PC-3 (cell line): ENCODE measurements at regions not wholly inside any gene's neighbourhood (a gene's known extent, or its start where the extent isn't known, plus 50 kb on each side); places are given as distances from the start of the nearest gene placed in this dataset.

Source experiments
- ATAC-seq: fragments of 200-7000 bp; cut with Tn5 transposase; 2 replicates; pipeline ENCODE4 v1.9.1; 2020; ENCODE audit warnings: mild to moderate bottlenecking, moderate library complexity
- BruUV-seq: library from RNA; stranded (reverse); fragments of 400-500 nt; replicated peaks from 2 replicates; lab custom pipeline; 2021; lab: Mats Ljungman, UMichigan
- CTCF ChIA-PET: fragments of 300-600 bp; sonication (Branson Sonifier 250); formaldehyde crosslinking; loops from one replicate; lab custom pipeline; 2022; ENCODE audit warnings: antibody characterized with exemption; lab: Charles Lee
- POLR2A ChIA-PET: fragments of 300-600 bp; sonication (Branson Sonifier 250); formaldehyde crosslinking; loops from one replicate; lab custom pipeline; 2022; ENCODE audit warnings: antibody characterized with exemption; ENCODE audit not compliant: unreplicated experiment; lab: Charles Lee
- DNase-seq: peaks from one replicate; pipeline ENCODE4 v3.0.0-alpha.2; 2015
- H2AFZ ChIP-seq: fragments of 300-600 bp; sonication (generic); 2 replicates; pipeline ENCODE4 v1.6.0; 2016; ENCODE audit warnings: antibody characterized with exemption, low read length
- H3F3A ChIP-seq: fragments of 300-600 bp; sonication (generic); one replicate; pipeline ENCODE4 v1.6.0; 2017; ENCODE audit warnings: antibody characterized with exemption, low read length, control low read depth, mild to moderate bottlenecking; ENCODE audit not compliant: unreplicated experiment
- H3K27ac ChIP-seq: fragments of 300-600 bp; sonication (generic); 2 replicates; pipeline ENCODE4 v1.5.1; 2016; ENCODE audit warnings: mild to moderate bottlenecking, low read length
- H3K27me3 ChIP-seq: fragments of 300-600 bp; sonication (generic); 2 replicates; pipeline ENCODE4 v1.6.1; 2016; ENCODE audit warnings: low read length, mixed read lengths
- H3K36me3 ChIP-seq: fragments of 300-600 bp; sonication (generic); 2 replicates; pipeline ENCODE4 v1.6.1; 2016; ENCODE audit warnings: low read depth, mixed run types, low read length, mixed read lengths
- H3K4me1 ChIP-seq: fragments of 300-600 bp; sonication (generic); 2 replicates; pipeline ENCODE4 v1.5.1; 2016; ENCODE audit warnings: low read length; ENCODE audit not compliant: insufficient read depth
- H3K4me2 ChIP-seq: fragments of 300-600 bp; sonication (generic); 2 replicates; pipeline ENCODE4 v1.6.0; 2016; ENCODE audit warnings: low read length
- H3K4me3 ChIP-seq: fragments of 300-600 bp; sonication (generic); 2 replicates; pipeline ENCODE4 v1.5.1; 2016; ENCODE audit warnings: mild to moderate bottlenecking, low read length, mixed read lengths
- H3K79me2 ChIP-seq: fragments of 300-600 bp; sonication (generic); 2 replicates; pipeline ENCODE4 v1.6.1; 2017; ENCODE audit warnings: low read length, mixed read lengths
- H3K9ac ChIP-seq: fragments of 300-600 bp; sonication (generic); 2 replicates; pipeline ENCODE4 v1.6.0; 2016; ENCODE audit warnings: mild to moderate bottlenecking, low read length
- H3K9me2 ChIP-seq: fragments of 300-600 bp; sonication (generic); replicated peaks from 2 replicates; pipeline ENCODE4 v1.6.1; 2016; ENCODE audit warnings: mixed run types, low read length, mixed read lengths
- H3K9me3 ChIP-seq: fragments of 300-600 bp; sonication (generic); 2 replicates; pipeline ENCODE4 v1.6.1; 2016; ENCODE audit warnings: low read length, mixed read lengths
- H4K20me1 ChIP-seq: fragments of 300-600 bp; sonication (generic); 2 replicates; pipeline ENCODE4 v1.6.1; 2016; ENCODE audit warnings: low read length, mixed read lengths
- CTCF ChIP-seq: fragments of 300-600 bp; sonication (generic); conservative IDR thresholded peaks from 2 replicates; pipeline ENCODE4 v1.5.1; 2017; ENCODE audit warnings: antibody characterized with exemption, low read depth, mild to moderate bottlenecking, low read length
- EZH2 ChIP-seq: fragments of 300-600 bp; sonication (generic); IDR thresholded peaks from one replicate; pipeline ENCODE4 v1.6.1; 2017; ENCODE audit warnings: antibody characterized with exemption, mild to moderate bottlenecking, low read length; ENCODE audit not compliant: unreplicated experiment
- EZH2phosphoT487 ChIP-seq: fragments of 300-600 bp; sonication (generic); IDR thresholded peaks from 2 replicates; pipeline ENCODE4 v1.6.1; 2018; ENCODE audit warnings: mild to moderate bottlenecking, antibody characterized with exemption, low read length, borderline replicate concordance
- intact Hi-C: fragments of 100-400 bp; cut with micrococcal nuclease; formaldehyde crosslinking; loops from 2 replicates; pipeline ENCODE4 v1.9.0; 2023

- H3K9ac ChIP-seq = no peak overlapping the region
- TF ChIP-seq CTCF (no peak), EZH2phosphoT487 (no peak), EZH2 (no peak)
- no peaks in the 10 kb centered on the region for H3K27me3 ChIP-seq
- no peaks in the 10 kb centered on the region for H3K79me2 ChIP-seq
- BruUV-seq = no TSS peak
- ChIA-PET POLR2A (no interaction called here), CTCF (no interaction called here)
- H3F3A ChIP-seq = no peaks in the 10 kb centered on the region
- DNase-seq (no peak), ATAC-seq (no peak)
- no peaks in the 10 kb centered on the region for H4K20me1 ChIP-seq
- H3K9me2 ChIP-seq = no peaks in the 10 kb centered on the region
- H3K36me3 ChIP-seq = no peaks in the 10 kb centered on the region
- no peaks in the 10 kb centered on the region for H3K4me1 ChIP-seq
- no peak overlapping the region for H3K4me2 ChIP-seq
- H2AFZ ChIP-seq = no peak overlapping the region
- no peak overlapping the region for H3K27ac ChIP-seq
- intact Hi-C loops = no loop called here
- no peaks in the 10 kb centered on the region for H3K9me3 ChIP-seq
- no peak overlapping the region for H3K4me3 ChIP-seq
Measured at GRCh38 chr3:5889374-5889773, 701.9 kb downstream of the EDEM1 start.

GRCh38 chr3:5891711-5892110 lies 704.2 kb downstream of the EDEM1 start:
- Histone ChIP-seq H3K4me3 (no peak overlapping the region), H2AFZ (no peak overlapping the region), H3K9ac (no peak overlapping the region), H4K20me1 (no peaks in the 10 kb centered on the region), H3K4me1 (no peaks in the 10 kb centered on the region), H3K9me2 (no peaks in the 10 kb centered on the region), H3K9me3 (no peaks in the 10 kb centered on the region), H3K27ac (no peak overlapping the region), H3K79me2 (no peaks in the 10 kb centered on the region), H3F3A (no peaks in the 10 kb centered on the region), H3K4me2 (no peak overlapping the region), H3K27me3 (no peaks in the 10 kb centered on the region), H3K36me3 (no peaks in the 10 kb centered on the region)
- ATAC-seq (no peak), DNase-seq (no peak)
- intact Hi-C loops = no loop called here
- ChIA-PET POLR2A (no interaction called here), CTCF (no interaction called here)
- TF ChIP-seq EZH2 (no peak), EZH2phosphoT487 (no peak), CTCF (no peak)
- no TSS peak for BruUV-seq

GRCh38 chr3:5898106-5898505 lies 710.6 kb downstream of the EDEM1 start:
- no peak overlapping the region for H2AFZ ChIP-seq
- H3K4me3 ChIP-seq = no peak overlapping the region
- TF ChIP-seq EZH2 (no peak), CTCF (no peak), EZH2phosphoT487 (no peak)
- intact Hi-C loops = no loop called here
- no peaks in the 10 kb centered on the region for H3K9me3 ChIP-seq
- no peaks in the 10 kb centered on the region for H3K36me3 ChIP-seq
- H3K27me3 ChIP-seq = no peaks in the 10 kb centered on the region
- H3K79me2 ChIP-seq = no peaks in the 10 kb centered on the region
- H3K9ac ChIP-seq = no peak overlapping the region
- no TSS peak for BruUV-seq
- no peak overlapping the region for H3K27ac ChIP-seq
- H4K20me1 ChIP-seq = no peaks in the 10 kb centered on the region
- H3K9me2 ChIP-seq = no peaks in the 10 kb centered on the region
- no peak overlapping the region for H3K4me2 ChIP-seq
- H3F3A ChIP-seq = no peaks in the 10 kb centered on the region
- ChIA-PET CTCF (no interaction called here), POLR2A (no interaction called here)
- no peak for ATAC-seq
- no peaks in the 10 kb centered on the region for H3K4me1 ChIP-seq
- no peak for DNase-seq
